GM12878 (cell line): ENCODE measurements at regions not wholly inside any gene's neighbourhood (a gene's known extent, or its start where the extent isn't known, plus 50 kb on each side); places are given as distances from the start of the nearest gene placed in this dataset.

Experiments used
- BCL11A ChIP-seq: IDR thresholded peaks from 2 replicates; pipeline ENCODE4 v1.6.1; 2011; ENCODE audit warnings: low read depth, low read length
- CBX3 ChIP-seq: fragments of 200-600 bp; sonication (generic); IDR thresholded peaks from 2 replicates; pipeline ENCODE4 v1.6.1; 2016; ENCODE audit warnings: low read depth, borderline replicate concordance
- CEBPB ChIP-seq, 2 experiments: fragments of 150-350 bp in 1 of 2; IDR thresholded peaks; 2 replicates each; pipeline ENCODE4 v1.6.1; 2012 to 2014; ENCODE audit warnings: low read depth in 2 of 2, low read length in 2 of 2, borderline replicate concordance in 1 of 2, inconsistent platforms in 1 of 2
- CTCF ChIP-seq, 3 experiments: IDR thresholded peaks in 2 of 3; conservative IDR thresholded peaks in 1 of 3; 2 replicates each; pipeline ENCODE4 v1.5.1; 2011; ENCODE audit warnings: low read depth in 3 of 3, low read length in 3 of 3, mild to moderate bottlenecking in 3 of 3, control low read depth in 2 of 3, moderate library complexity in 2 of 3, inconsistent platforms in 1 of 3, mixed read lengths in 1 of 3; ENCODE audit not compliant: control insufficient read depth in 2 of 3, insufficient read depth in 1 of 3; ENCODE audit errors: extremely low read depth in 1 of 3
- NFXL1 ChIP-seq: fragments of 450-650 bp; IDR thresholded peaks from 2 replicates; pipeline ENCODE4 v1.6.1; 2017; ENCODE audit warnings: antibody characterized with exemption, mild to moderate bottlenecking, borderline replicate concordance
- NFYB ChIP-seq: IDR thresholded peaks from 2 replicates; pipeline ENCODE4 v1.6.1; 2011; ENCODE audit warnings: low read depth, mild to moderate bottlenecking, low read length, improper control_type of control experiment, moderate library complexity; ENCODE audit not compliant: insufficient read depth
- PBX3 ChIP-seq: IDR thresholded peaks from 2 replicates; pipeline ENCODE4 v1.6.1; 2011; ENCODE audit warnings: mild to moderate bottlenecking, low read depth, low read length, moderate library complexity; ENCODE audit not compliant: insufficient replicate concordance
- POLR2A ChIP-seq: IDR thresholded peaks from 2 replicates; pipeline ENCODE4 v1.6.1; 2011; ENCODE audit warnings: low read depth, mild to moderate bottlenecking, low read length
- RAD21 ChIP-seq: IDR thresholded peaks from 2 replicates; pipeline ENCODE4 v1.6.1; 2011; ENCODE audit warnings: mild to moderate bottlenecking, low read depth, low read length, moderate library complexity; ENCODE audit not compliant: insufficient read depth

GRCh38 chr7:89757910-89758309 lies 396.4 kb upstream of the STEAP1 start:
- TF ChIP-seq CBX3 (no peak), BCL11A (no peak), NFYB (no peak), NFXL1 (no peak), CEBPB (IDR thresholded peaks at IDR 0.05; ENCODE audit: borderline replicate concordance in 1 of 2, low read depth in 2 of 2, low read length in 2 of 2) (no peak), POLR2A (no peak), PBX3 (no peak), CTCF (IDR thresholded peaks at IDR 0.05 in 2 of 3, conservative IDR thresholded peaks at IDR 0.05 in 1 of 3; ENCODE audit: control insufficient read depth in 2 of 3, extremely low read depth in 1 of 3, insufficient read depth in 1 of 3, low read depth in 3 of 3, low read length in 3 of 3) (no peak), RAD21 (no peak)
